GM12878 (cell line): ENCODE measurements at regions not wholly inside any gene's neighbourhood (a gene's known extent, or its start where the extent isn't known, plus 50 kb on each side); places are given as distances from the start of the nearest gene placed in this dataset.

ENCODE experiments used
- ATAC-seq: fragments of 200-7000 bp; cut with Tn5 transposase; 3 replicates; pipeline ENCODE4 v1.9.1; 2020; ENCODE audit warnings: mild to moderate bottlenecking, moderate library complexity
- BruUV-seq: library from RNA; stranded (reverse); fragments of 400-500 nt; replicated peaks from 2 replicates; lab custom pipeline; 2021; lab: Mats Ljungman, UMichigan
- CTCF ChIA-PET: fragments of 300-600 bp; sonication (Branson Sonifier 250); formaldehyde crosslinking; extraction: SDS; loops from one replicate; lab custom pipeline; 2021; ENCODE audit warnings: inconsistent platforms; lab: Yijun Ruan, JAX
- POLR2A ChIA-PET: fragments of 350-600 bp; formaldehyde crosslinking; extraction: SDS; loops from one replicate; lab custom pipeline; 2021; ENCODE audit warnings: inconsistent platforms; lab: Charles Lee
- RAD21 ChIA-PET: fragments of 300-600 bp; sonication (Branson Sonifier 250); formaldehyde crosslinking; loops from one replicate; lab custom pipeline; 2023; ENCODE audit warnings: antibody characterized with exemption; ENCODE audit not compliant: unreplicated experiment; lab: Charles Lee
- SMC1A ChIA-PET: fragments of 300-600 bp; sonication (Branson Sonifier 250); formaldehyde crosslinking; loops from one replicate; lab custom pipeline; 2023; ENCODE audit not compliant: unreplicated experiment, uncharacterized antibody; lab: Charles Lee
- DNase-seq: peaks from one replicate; pipeline ENCODE4 v3.0.0-alpha.2; 2011; ENCODE audit warnings: low read depth, low spot score
- FAIRE-seq: peaks from 3 replicates; lab custom pipeline; 2011; peaks lifted over from hg19 to GRCh38; lab: Jason Lieb, UNC
- H2AFZ ChIP-seq: 2 replicates; pipeline ENCODE4 v1.6.0; 2011; ENCODE audit warnings: low read depth, low read length, control low read depth; ENCODE audit not compliant: control insufficient read depth
- H3K27ac ChIP-seq: 2 replicates; pipeline ENCODE4 v1.5.1; 2011; ENCODE audit warnings: control low read depth; ENCODE audit not compliant: control insufficient read depth, insufficient read depth
- H3K27me3 ChIP-seq, 2 experiments: replicated peaks in 1 of 2; 2 replicates each; pipeline versions ENCODE4 v1.6.0 to v1.6.1; 2011; ENCODE audit warnings: low read length in 1 of 2; ENCODE audit not compliant: control insufficient read depth in 2 of 2, insufficient read depth in 2 of 2
- H3K36me3 ChIP-seq, 2 experiments: 2 replicates each; pipeline ENCODE4 v1.5.1; 2011; ENCODE audit warnings: low read length in 1 of 2; ENCODE audit not compliant: control insufficient read depth in 2 of 2, insufficient read depth in 2 of 2
- H3K4me1 ChIP-seq: 2 replicates; pipeline ENCODE4 v1.6.1; 2011; ENCODE audit warnings: mild to moderate bottlenecking, low read length, moderate library complexity, mixed read lengths; ENCODE audit not compliant: control insufficient read depth, insufficient read depth
- H3K4me2 ChIP-seq: 2 replicates; pipeline ENCODE4 v1.6.0; 2011; ENCODE audit warnings: control low read depth; ENCODE audit not compliant: control insufficient read depth, insufficient read depth
- H3K4me3 ChIP-seq: fragments of 200-600 bp; sonication (generic); 2 replicates; pipeline ENCODE4 v1.5.1; 2016
- H3K79me2 ChIP-seq: 2 replicates; pipeline ENCODE4 v1.6.0; 2011; ENCODE audit warnings: low read length; ENCODE audit not compliant: control insufficient read depth, insufficient read depth
- H3K9ac ChIP-seq: 2 replicates; pipeline ENCODE4 v1.8.0; 2011; ENCODE audit warnings: low read length, control low read depth, mixed read lengths; ENCODE audit not compliant: control insufficient read depth, insufficient read depth
- H3K9me3 ChIP-seq: replicated peaks from 3 replicates; pipeline ENCODE4 v1.5.1; 2011; ENCODE audit warnings: mild to moderate bottlenecking, low read length; ENCODE audit not compliant: control insufficient read depth, insufficient read depth
- H4K20me1 ChIP-seq: 2 replicates; pipeline ENCODE4 v1.6.0; 2011; ENCODE audit not compliant: control insufficient read depth, insufficient read depth
- CHD2 ChIP-seq: IDR thresholded peaks from 2 replicates; pipeline ENCODE4 v1.6.1; 2011; ENCODE audit warnings: low read depth, low read length, improper control_type of control experiment, borderline replicate concordance
- DPF2 ChIP-seq: fragments of 450-650 bp; IDR thresholded peaks from 2 replicates; pipeline ENCODE4 v1.6.1; 2017; ENCODE audit warnings: mild to moderate bottlenecking
- E2F8 ChIP-seq: fragments of 450-650 bp; IDR thresholded peaks from 2 replicates; pipeline ENCODE4 v1.6.1; 2018; ENCODE audit warnings: mild to moderate bottlenecking, low read depth, moderate library complexity; ENCODE audit not compliant: partially characterized antibody
- EED ChIP-seq: sonication (generic); IDR thresholded peaks from 2 replicates; pipeline ENCODE4 v1.6.1; 2016; ENCODE audit warnings: antibody characterized with exemption, low read depth
- EZH2 ChIP-seq: IDR thresholded peaks from 2 replicates; pipeline ENCODE4 v1.6.1; 2012; ENCODE audit warnings: low read depth, mild to moderate bottlenecking, control low read depth, inconsistent platforms, low read length, borderline replicate concordance; ENCODE audit not compliant: control insufficient read depth
- GABPA ChIP-seq: IDR thresholded peaks from 2 replicates; pipeline ENCODE4 v1.6.1; 2014; ENCODE audit warnings: antibody characterized with exemption, low read depth, mild to moderate bottlenecking, inconsistent platforms
- IRF4 ChIP-seq: IDR thresholded peaks from 2 replicates; pipeline ENCODE4 v1.6.1; 2011; ENCODE audit warnings: low read depth, low read length
- JUNB ChIP-seq: IDR thresholded peaks from 2 replicates; pipeline ENCODE4 v1.6.1; 2016; ENCODE audit warnings: antibody characterized with exemption, mild to moderate bottlenecking
- KDM1A ChIP-seq: fragments of 200-600 bp; sonication (generic); IDR thresholded peaks from 2 replicates; pipeline ENCODE4 v1.6.1; 2016; ENCODE audit warnings: borderline replicate concordance
- MEF2A ChIP-seq: IDR thresholded peaks from 2 replicates; pipeline ENCODE4 v1.6.1; 2011; ENCODE audit warnings: low read depth, mild to moderate bottlenecking, low read length, moderate library complexity; ENCODE audit not compliant: insufficient read depth
- NR2F1 ChIP-seq: fragments of 450-650 bp; conservative IDR thresholded peaks from 2 replicates; pipeline ENCODE4 v1.6.1; 2017; ENCODE audit warnings: mild to moderate bottlenecking
- POLR2AphosphoS2 ChIP-seq: IDR thresholded peaks from 2 replicates; pipeline ENCODE4 v1.6.1; 2011; ENCODE audit warnings: low read depth, mild to moderate bottlenecking, low read length, improper control_type of control experiment, moderate library complexity
- STAT3 ChIP-seq: IDR thresholded peaks from 2 replicates; pipeline ENCODE4 v1.6.1; 2011; ENCODE audit warnings: low read depth, low read length, improper control_type of control experiment
- TCF12 ChIP-seq: IDR thresholded peaks from 2 replicates; pipeline ENCODE4 v1.6.1; 2011; ENCODE audit warnings: low read depth, mild to moderate bottlenecking, low read length
- ZNF622 ChIP-seq: fragments of 450-650 bp; IDR thresholded peaks from 2 replicates; pipeline ENCODE4 v1.6.1; 2017; ENCODE audit warnings: mild to moderate bottlenecking, inconsistent platforms
- WGBS: methylation state at CpG from one replicate; pipeline ENCODE4 v1.1.6; 2016; ENCODE audit warnings: low lambda C conversion rate; ENCODE audit not compliant: insufficient replicate concordance, insufficient coverage; ENCODE audit errors: missing lambda C conversion rate; 5-methylcytosine and 5-hydroxymethylcytosine counted together
- in situ Hi-C: fragments of 300-500 bp; cut with MboI; formaldehyde crosslinking; loops from 9 replicates; pipeline ENCODE4 v1.14.3; 2018; ENCODE audit warnings: mixed read lengths
- intact Hi-C: fragments of 100-400 bp; cut with micrococcal nuclease; formaldehyde crosslinking; loops from one replicate; pipeline ENCODE4 v1.14.2; 2022; ENCODE audit not compliant: unreplicated experiment
- TF ChIP-seq, protein P1 (sequence below): IDR thresholded peaks from 2 replicates; pipeline ENCODE4 v1.6.1; 2012; ENCODE audit warnings: mild to moderate bottlenecking, low read depth, low read length

DNA sequence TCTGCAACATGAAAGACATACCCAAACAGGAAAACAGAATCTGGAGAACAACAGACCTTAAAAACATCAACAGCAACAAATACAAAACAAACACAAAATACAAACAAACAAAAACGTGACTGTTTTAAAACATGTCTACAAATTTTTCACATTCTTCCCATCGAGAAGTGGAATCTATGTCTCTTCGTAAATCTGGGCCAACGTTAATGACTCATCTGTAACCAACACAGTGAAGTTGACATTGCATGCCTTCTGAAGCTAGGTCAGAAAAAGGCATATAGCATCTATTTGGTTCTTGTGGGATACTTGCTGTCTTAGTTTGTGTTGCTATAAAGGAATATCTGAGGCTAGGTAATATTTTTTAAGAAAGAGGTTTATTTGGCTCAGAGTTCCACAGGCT lies 139.2 kb upstream of the FOXN2 start:
- Histone ChIP-seq H3K4me3 (no peak overlapping the region), H3K79me2 (no peaks in the 10 kb centered on the region), H3K9ac (no peak overlapping the region), H3K36me3 (no peaks in the 10 kb centered on the region), H4K20me1 (no peaks in the 10 kb centered on the region), H3K27me3 (no peaks in the 10 kb centered on the region), H3K9me3 (peaks cover 2% of the 10 kb centered on the region; the same call in 1 of the 3 replicates), H2AFZ (no peak overlapping the region), H3K4me2 (no peak overlapping the region), H3K27ac (no peak overlapping the region), H3K4me1 (no peaks in the 10 kb centered on the region)
- in situ Hi-C loops = no loop called here
- ChIA-PET POLR2A (no interaction called here), RAD21 (no interaction called here), CTCF (no interaction called here), SMC1A (interaction anchor here (1.2 to 1.6 kb wide), 2 partner anchors 15 to 25 kb away, joined by 3 to 4 read pairs; no protein-coding TSS in a partner anchor)
- FAIRE-seq (no peak), ATAC-seq (no peak), DNase-seq (no peak)
- WGBS = 20% methylated on average over 4 of the region's 4 CpGs
- intact Hi-C loops = no loop called here
- no peak for TF ChIP-seq CHD2
- TF ChIP-seq STAT3 = no peak
- no peak for TF ChIP-seq E2F8
- TF ChIP-seq JUNB = no peak
- no peak for TF ChIP-seq DPF2
- TF ChIP-seq, protein P1, sequence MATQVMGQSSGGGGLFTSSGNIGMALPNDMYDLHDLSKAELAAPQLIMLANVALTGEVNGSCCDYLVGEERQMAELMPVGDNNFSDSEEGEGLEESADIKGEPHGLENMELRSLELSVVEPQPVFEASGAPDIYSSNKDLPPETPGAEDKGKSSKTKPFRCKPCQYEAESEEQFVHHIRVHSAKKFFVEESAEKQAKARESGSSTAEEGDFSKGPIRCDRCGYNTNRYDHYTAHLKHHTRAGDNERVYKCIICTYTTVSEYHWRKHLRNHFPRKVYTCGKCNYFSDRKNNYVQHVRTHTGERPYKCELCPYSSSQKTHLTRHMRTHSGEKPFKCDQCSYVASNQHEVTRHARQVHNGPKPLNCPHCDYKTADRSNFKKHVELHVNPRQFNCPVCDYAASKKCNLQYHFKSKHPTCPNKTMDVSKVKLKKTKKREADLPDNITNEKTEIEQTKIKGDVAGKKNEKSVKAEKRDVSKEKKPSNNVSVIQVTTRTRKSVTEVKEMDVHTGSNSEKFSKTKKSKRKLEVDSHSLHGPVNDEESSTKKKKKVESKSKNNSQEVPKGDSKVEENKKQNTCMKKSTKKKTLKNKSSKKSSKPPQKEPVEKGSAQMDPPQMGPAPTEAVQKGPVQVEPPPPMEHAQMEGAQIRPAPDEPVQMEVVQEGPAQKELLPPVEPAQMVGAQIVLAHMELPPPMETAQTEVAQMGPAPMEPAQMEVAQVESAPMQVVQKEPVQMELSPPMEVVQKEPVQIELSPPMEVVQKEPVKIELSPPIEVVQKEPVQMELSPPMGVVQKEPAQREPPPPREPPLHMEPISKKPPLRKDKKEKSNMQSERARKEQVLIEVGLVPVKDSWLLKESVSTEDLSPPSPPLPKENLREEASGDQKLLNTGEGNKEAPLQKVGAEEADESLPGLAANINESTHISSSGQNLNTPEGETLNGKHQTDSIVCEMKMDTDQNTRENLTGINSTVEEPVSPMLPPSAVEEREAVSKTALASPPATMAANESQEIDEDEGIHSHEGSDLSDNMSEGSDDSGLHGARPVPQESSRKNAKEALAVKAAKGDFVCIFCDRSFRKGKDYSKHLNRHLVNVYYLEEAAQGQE = no peak
- no peak for TF ChIP-seq KDM1A
- TF ChIP-seq IRF4 = no peak
- TF ChIP-seq MEF2A = no peak
- no peak for TF ChIP-seq ZNF622
- no peak for TF ChIP-seq NR2F1
- TF ChIP-seq EED = no peak
- TF ChIP-seq TCF12 = no peak
- TF ChIP-seq POLR2AphosphoS2 = no peak
- no peak for TF ChIP-seq GABPA
- no peak for TF ChIP-seq EZH2
- no TSS peak for BruUV-seq
